Suprapubic skin (tissue), 4 donors: ENCODE measurements at regions not wholly inside any gene's neighbourhood (a gene's known extent, or its start where the extent isn't known, plus 50 kb on each side); places are given as distances from the start of the nearest gene placed in this dataset.

Source experiments
- DNase-seq, 2 donors: peaks; one replicate each; pipeline ENCODE4 v3.0.0-alpha.2; 2019; ENCODE audit warnings: low spot score in 2 of 2
- H3K27ac ChIP-seq: fragments of 200-600 bp; sonication (generic); one replicate; pipeline ENCODE4 v1.5.1; 2019
- H3K27me3 ChIP-seq: fragments of 200-600 bp; sonication (generic); one replicate; pipeline ENCODE4 v1.5.1; 2019
- H3K36me3 ChIP-seq: fragments of 200-600 bp; sonication (generic); one replicate; pipeline ENCODE4 v1.5.1; 2019
- H3K4me1 ChIP-seq: fragments of 200-600 bp; sonication (generic); one replicate; pipeline ENCODE4 v1.5.1; 2019
- H3K4me3 ChIP-seq: fragments of 200-600 bp; sonication (generic); one replicate; pipeline ENCODE4 v1.5.1; 2019; ENCODE audit warnings: mild to moderate bottlenecking
- H3K9me3 ChIP-seq: fragments of 200-600 bp; sonication (generic); one replicate; pipeline ENCODE4 v1.5.1; 2019
- EP300 ChIP-seq: sonication (generic); formaldehyde crosslinking; IDR thresholded peaks from one replicate; pipeline ENCODE4 v1.6.1; 2017; ENCODE audit warnings: antibody characterized with exemption
- POLR2A ChIP-seq, 2 donors: fragments of 450-650 bp; IDR thresholded peaks; one replicate each; pipeline ENCODE4 v1.6.1; 2017; ENCODE audit warnings: antibody characterized with exemption in 2 of 2, mild to moderate bottlenecking in 2 of 2, moderate library complexity in 2 of 2
- POLR2AphosphoS5 ChIP-seq, 3 donors: sonication (generic); formaldehyde crosslinking; IDR thresholded peaks; one replicate each; pipeline ENCODE4 v1.6.1; 2017; ENCODE audit warnings: antibody characterized with exemption in 3 of 3
- WGBS: methylation state at CpG from one replicate; pipeline ENCODE4 v1.1.5; 2018; 5-methylcytosine and 5-hydroxymethylcytosine counted together
- TF ChIP-seq, protein P1 (sequence below), 2 donors: fragments of 200-600 bp in 1 of 2; fragments of 450-650 bp in 1 of 2; sonication (generic) in 1 of 2; IDR thresholded peaks; one replicate each; pipeline ENCODE4 v1.5.1; 2016 to 2019; ENCODE audit warnings: antibody characterized with exemption in 2 of 2, mild to moderate bottlenecking in 1 of 2, moderate library complexity in 1 of 2

DNA sequence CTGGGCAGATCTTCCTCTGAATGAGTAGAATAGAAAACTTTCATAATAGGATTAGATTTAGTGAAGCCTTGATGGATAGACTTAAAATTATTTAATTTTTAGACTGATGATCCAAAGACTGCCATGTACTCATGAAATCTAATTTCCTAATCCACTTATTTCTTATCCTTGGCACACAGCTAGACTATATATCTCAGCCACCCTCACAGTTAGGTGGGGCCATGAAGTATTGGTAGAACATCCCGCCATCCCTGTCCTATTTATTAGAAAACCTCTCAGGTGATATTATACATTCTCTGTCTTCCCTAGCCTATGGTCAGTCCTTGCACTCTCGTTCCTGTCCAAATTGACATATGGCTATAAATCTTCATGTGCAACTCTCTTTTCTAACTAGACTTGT lies 110.9 kb downstream of the FAM170A start:
- no peak for DNase-seq
- TF ChIP-seq, protein P1, sequence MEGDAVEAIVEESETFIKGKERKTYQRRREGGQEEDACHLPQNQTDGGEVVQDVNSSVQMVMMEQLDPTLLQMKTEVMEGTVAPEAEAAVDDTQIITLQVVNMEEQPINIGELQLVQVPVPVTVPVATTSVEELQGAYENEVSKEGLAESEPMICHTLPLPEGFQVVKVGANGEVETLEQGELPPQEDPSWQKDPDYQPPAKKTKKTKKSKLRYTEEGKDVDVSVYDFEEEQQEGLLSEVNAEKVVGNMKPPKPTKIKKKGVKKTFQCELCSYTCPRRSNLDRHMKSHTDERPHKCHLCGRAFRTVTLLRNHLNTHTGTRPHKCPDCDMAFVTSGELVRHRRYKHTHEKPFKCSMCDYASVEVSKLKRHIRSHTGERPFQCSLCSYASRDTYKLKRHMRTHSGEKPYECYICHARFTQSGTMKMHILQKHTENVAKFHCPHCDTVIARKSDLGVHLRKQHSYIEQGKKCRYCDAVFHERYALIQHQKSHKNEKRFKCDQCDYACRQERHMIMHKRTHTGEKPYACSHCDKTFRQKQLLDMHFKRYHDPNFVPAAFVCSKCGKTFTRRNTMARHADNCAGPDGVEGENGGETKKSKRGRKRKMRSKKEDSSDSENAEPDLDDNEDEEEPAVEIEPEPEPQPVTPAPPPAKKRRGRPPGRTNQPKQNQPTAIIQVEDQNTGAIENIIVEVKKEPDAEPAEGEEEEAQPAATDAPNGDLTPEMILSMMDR (IDR thresholded peaks at IDR 0.05) = no peak
- TF ChIP-seq EP300 (no peak), POLR2AphosphoS5 (IDR thresholded peaks at IDR 0.05) (no peak), POLR2A (IDR thresholded peaks at IDR 0.05) (no peak)
- Histone ChIP-seq H3K36me3 (no peaks in the 10 kb centered on the region), H3K27me3 (no peaks in the 10 kb centered on the region), H3K4me1 (no peaks in the 10 kb centered on the region), H3K4me3 (no peak overlapping the region), H3K9me3 (no peaks in the 10 kb centered on the region), H3K27ac (no peak overlapping the region)
- WGBS = 64% methylated on average over 2 of the region's 2 CpGs

DNA sequence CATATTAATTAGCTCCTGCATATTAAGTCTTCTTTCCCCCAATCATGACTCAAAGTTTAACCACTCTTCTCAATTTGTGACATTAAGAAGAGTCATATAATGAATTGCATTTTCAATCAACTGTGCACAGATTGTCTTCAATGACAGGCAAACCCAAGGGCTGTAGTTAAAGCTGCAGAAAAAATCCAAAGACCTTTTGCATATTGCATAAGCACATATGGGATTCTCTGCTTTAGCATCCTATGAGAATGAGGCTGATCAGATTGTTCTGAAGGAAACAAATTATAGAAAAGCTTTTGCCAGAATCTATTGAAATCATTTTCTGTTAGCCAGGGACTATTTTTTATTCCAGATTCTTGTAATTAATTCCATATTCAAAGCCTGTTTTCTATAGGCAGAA lies 112.3 kb downstream of the FAM170A start:
- H3K4me3 ChIP-seq = no peak overlapping the region
- no peaks in the 10 kb centered on the region for H3K9me3 ChIP-seq
- no peaks in the 10 kb centered on the region for H3K27me3 ChIP-seq
- no peak for TF ChIP-seq POLR2A (IDR thresholded peaks at IDR 0.05)
- no peak for TF ChIP-seq POLR2AphosphoS5 (IDR thresholded peaks at IDR 0.05)
- TF ChIP-seq, protein P1 (IDR thresholded peaks at IDR 0.05) = no peak
- no peak for TF ChIP-seq EP300
- no peaks in the 10 kb centered on the region for H3K4me1 ChIP-seq
- no peak overlapping the region for H3K27ac ChIP-seq
- DNase-seq = no peak
- no peaks in the 10 kb centered on the region for H3K36me3 ChIP-seq

DNA sequence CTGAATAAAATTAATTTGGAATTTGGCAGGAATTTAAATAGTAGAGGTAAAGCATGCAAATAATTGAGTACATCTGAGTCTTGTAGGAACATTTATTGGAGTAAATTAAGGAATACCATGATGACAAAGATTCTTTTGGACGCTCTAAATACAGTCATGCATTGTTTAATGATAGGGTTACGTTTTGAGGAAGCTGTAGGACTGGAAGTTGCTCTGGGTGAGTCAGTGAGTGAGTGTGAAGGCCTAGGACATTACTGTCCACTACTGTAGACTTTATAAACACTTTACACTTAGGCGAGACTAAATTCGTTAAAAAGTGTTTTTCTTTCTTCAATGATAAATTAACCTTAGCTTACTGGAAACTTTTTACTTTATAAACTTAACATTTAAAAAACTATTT lies 113.0 kb downstream of the FAM170A start:
- no peaks in the 10 kb centered on the region for H3K4me1 ChIP-seq
- TF ChIP-seq POLR2A (IDR thresholded peaks at IDR 0.05) = no peak
- no peak for TF ChIP-seq EP300
- TF ChIP-seq, protein P1 (IDR thresholded peaks at IDR 0.05) = no peak
- no peak for TF ChIP-seq POLR2AphosphoS5 (IDR thresholded peaks at IDR 0.05)
- no peaks in the 10 kb centered on the region for H3K36me3 ChIP-seq
- no peaks in the 10 kb centered on the region for H3K27me3 ChIP-seq
- no peak overlapping the region for H3K27ac ChIP-seq
- H3K9me3 ChIP-seq = no peaks in the 10 kb centered on the region
- 66% methylated on average over 4 of the region's 4 CpGs for WGBS
- no peak for DNase-seq
- no peak overlapping the region for H3K4me3 ChIP-seq

DNA sequence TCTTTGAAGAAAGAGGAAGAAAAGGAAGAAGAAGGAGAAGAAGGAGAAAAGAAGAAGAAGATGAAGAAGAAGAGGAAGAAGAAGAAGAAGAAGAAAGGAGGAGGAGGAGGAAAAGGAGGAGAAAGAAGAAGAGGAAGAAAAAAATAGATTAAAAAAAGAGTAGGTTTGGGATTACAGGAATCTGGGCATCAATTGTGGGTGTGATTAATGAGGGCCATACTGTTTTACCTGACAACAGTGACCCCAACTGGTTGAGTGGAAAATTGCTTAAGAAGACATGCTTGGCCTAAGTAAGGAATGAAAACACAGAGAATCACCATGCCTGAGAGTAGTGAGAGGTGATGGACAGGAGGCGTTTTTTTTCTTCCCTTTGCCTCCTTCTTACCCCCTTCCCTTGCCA lies 114.6 kb downstream of the FAM170A start:
- H3K9me3 ChIP-seq = no peaks in the 10 kb centered on the region
- 57% methylated on average over 1 of the region's 1 CpG for WGBS
- no peaks in the 10 kb centered on the region for H3K4me1 ChIP-seq

DNA sequence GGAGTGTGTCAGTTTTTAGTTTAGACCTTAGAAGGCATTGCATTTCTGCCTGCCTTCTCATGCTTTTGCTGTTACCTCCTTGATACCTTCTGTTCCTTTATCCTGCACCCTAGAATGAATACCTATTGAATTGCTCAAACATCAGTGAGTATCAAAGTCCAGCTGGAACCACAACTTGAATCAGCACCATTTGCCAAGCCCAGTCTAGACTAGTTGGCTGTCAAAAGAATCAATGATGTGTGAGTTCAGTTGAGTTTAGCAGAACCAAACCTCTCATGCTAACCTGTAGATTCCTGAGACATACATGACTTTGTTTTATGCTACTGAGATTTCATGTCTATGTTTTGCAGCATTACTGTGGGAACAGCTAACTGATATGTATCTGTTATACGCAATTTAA lies 116.6 kb downstream of the FAM170A start:
- TF ChIP-seq, protein P1 (IDR thresholded peaks at IDR 0.05) = no peak
- TF ChIP-seq POLR2AphosphoS5 (IDR thresholded peaks at IDR 0.05) (no peak), EP300 (no peak), POLR2A (IDR thresholded peaks at IDR 0.05) (no peak)
- no peak for DNase-seq

More for the DNA sequence above, 114.6 kb downstream of the FAM170A start:
- no peak for DNase-seq
- Histone ChIP-seq H3K27ac (no peak overlapping the region), H3K4me3 (no peak overlapping the region), H3K27me3 (no peaks in the 10 kb centered on the region), H3K36me3 (no peaks in the 10 kb centered on the region)
- TF ChIP-seq POLR2AphosphoS5 (IDR thresholded peaks at IDR 0.05) (no peak), EP300 (no peak)
- TF ChIP-seq, protein P1 (IDR thresholded peaks at IDR 0.05) = no peak

More for the DNA sequence above, 116.6 kb downstream of the FAM170A start:
- H3K27ac ChIP-seq = no peak overlapping the region
- H3K27me3 ChIP-seq = no peaks in the 10 kb centered on the region
- H3K4me3 ChIP-seq = no peak overlapping the region
- H3K4me1 ChIP-seq = no peaks in the 10 kb centered on the region
- H3K9me3 ChIP-seq = no peaks in the 10 kb centered on the region
- no peaks in the 10 kb centered on the region for H3K36me3 ChIP-seq
- 85% methylated on average over 1 of the region's 1 CpG for WGBS
